ENCODE measurements at regions not wholly inside any gene's neighbourhood (a gene's known extent, or its start where the extent isn't known, plus 50 kb on each side); places are given as distances from the start of the nearest gene placed in this dataset.

GRCh38 chr15:57893040-57893439 is 172.5 kb downstream of the ALDH1A2 start:
- ATAC-seq (ENCODE audit: low read depth) (no peak), DNase-seq (no peak)
- Histone ChIP-seq H3K36me3 (replicated peaks in 1 of 2; ENCODE audit: control extremely low read depth in 1 of 2, control insufficient read depth in 1 of 2, extremely low read depth in 1 of 2, insufficient read depth in 2 of 2, low read length in 1 of 2) (no peaks in the 10 kb centered on the region), H3K27ac (ENCODE audit: low read length in 2 of 2) (no peak overlapping the region), H3K9ac (ENCODE audit: low read length) (no peak overlapping the region), H3K4me3 (ENCODE audit: control extremely low read depth in 1 of 5, extremely low read depth in 1 of 5, insufficient read depth in 1 of 5, low read depth in 2 of 5, low read length in 4 of 5) (no peak overlapping the region), H3K27me3 (replicated peaks in 1 of 4; ENCODE audit: control extremely low read depth in 1 of 4, control insufficient read depth in 3 of 4, insufficient read depth in 4 of 4, low read length in 3 of 4) (peaks cover 0 to 5% (median 0%) of the 10 kb centered on the region in 4 experiments), H2AFZ (ENCODE audit: insufficient read depth, low read depth, low read length, poor library complexity, severe bottlenecking) (no peak overlapping the region), H3K79me2 (ENCODE audit: control insufficient read depth, insufficient read depth, low read length) (no peaks in the 10 kb centered on the region), H4K20me1 (ENCODE audit: control insufficient read depth, insufficient read depth, low read length, poor library complexity, severe bottlenecking) (no peaks in the 10 kb centered on the region), H3K9me3 (ENCODE audit: control extremely low read depth in 1 of 3, control insufficient read depth in 2 of 3, insufficient read depth in 1 of 3, low read length in 2 of 3) (no peaks in the 10 kb centered on the region), H3K4me1 (ENCODE audit: control insufficient read depth in 2 of 2, insufficient read depth in 2 of 2, low read length in 2 of 2) (no peaks in the 10 kb centered on the region), H3K4me2 (replicated peaks; ENCODE audit: low read depth, low read length, poor library complexity, severe bottlenecking) (no peak overlapping the region)
- Mint-ChIP-seq H3K27ac (no peak overlapping the region), H3K4me1 (no peaks in the 10 kb centered on the region), H3K27me3 (peaks cover 13% of the 10 kb centered on the region), H3K4me3 (no peak overlapping the region), H3K9me3 (ENCODE audit: insufficient read depth) (no peaks in the 10 kb centered on the region)
- CTCF ChIA-PET: no interaction called here
- POLR2A ChIA-PET: no interaction called here
- WGBS (ENCODE audit: insufficient coverage): 67% methylated on average over 1 of the region's 5 CpGs
- TF ChIP-seq EZH2 (IDR thresholded peaks at IDR 0.05; ENCODE audit: borderline replicate concordance, insufficient read depth, low read depth, low read length, poor library complexity, severe bottlenecking): no peak
- no peak for TF ChIP-seq CTCF (IDR thresholded peaks at IDR 0.05)
- intact Hi-C loops (cut with micrococcal nuclease): no loop called here

- Mint-ChIP-seq H3K27ac (no peak overlapping the region), H3K4me1 (no peaks in the 10 kb centered on the region), H3K9me3 (ENCODE audit: insufficient read depth) (no peaks in the 10 kb centered on the region), H3K4me3 (no peak overlapping the region), H3K27me3 (peaks cover 19% of the 10 kb centered on the region)
- TF ChIP-seq CTCF (IDR thresholded peaks at IDR 0.05): no peak
- DNase-seq (no peak), ATAC-seq (ENCODE audit: low read depth) (no peak)
- Histone ChIP-seq H3K9me3 (ENCODE audit: control extremely low read depth in 1 of 3, control insufficient read depth in 2 of 3, insufficient read depth in 1 of 3, low read length in 2 of 3) (no peaks in the 10 kb centered on the region), H3K4me3 (ENCODE audit: control extremely low read depth in 1 of 5, extremely low read depth in 1 of 5, insufficient read depth in 1 of 5, low read depth in 2 of 5, low read length in 4 of 5) (no peak overlapping the region), H3K4me2 (replicated peaks; ENCODE audit: low read depth, low read length, poor library complexity, severe bottlenecking) (no peak overlapping the region), H3K27ac (ENCODE audit: low read length in 2 of 2) (no peak overlapping the region), H3K27me3 (replicated peaks in 1 of 4; ENCODE audit: control extremely low read depth in 1 of 4, control insufficient read depth in 3 of 4, insufficient read depth in 4 of 4, low read length in 3 of 4) (no peaks in the 10 kb centered on the region), H3K36me3 (replicated peaks in 1 of 2; ENCODE audit: control extremely low read depth in 1 of 2, control insufficient read depth in 1 of 2, extremely low read depth in 1 of 2, insufficient read depth in 2 of 2, low read length in 1 of 2) (no peaks in the 10 kb centered on the region), H3K4me1 (ENCODE audit: control insufficient read depth in 2 of 2, insufficient read depth in 2 of 2, low read length in 2 of 2) (no peaks in the 10 kb centered on the region), H4K20me1 (ENCODE audit: control insufficient read depth, insufficient read depth, low read length, poor library complexity, severe bottlenecking) (no peaks in the 10 kb centered on the region), H3K9ac (ENCODE audit: low read length) (no peak overlapping the region), H3K79me2 (ENCODE audit: control insufficient read depth, insufficient read depth, low read length) (no peaks in the 10 kb centered on the region), H2AFZ (ENCODE audit: insufficient read depth, low read depth, low read length, poor library complexity, severe bottlenecking) (no peak overlapping the region)
- WGBS (ENCODE audit: insufficient coverage): no CpG with 5 or more reads among the region's 1 CpG
- intact Hi-C loops (cut with micrococcal nuclease): no loop called here
- ChIA-PET CTCF (no interaction called here), POLR2A (no interaction called here)
Observed at GRCh38 chr15:57895291-57895690, 170.2 kb downstream of the ALDH1A2 start.
